GM18909 (cell line): ENCODE measurements at regions not wholly inside any gene's neighbourhood (a gene's known extent, or its start where the extent isn't known, plus 50 kb on each side); places are given as distances from the start of the nearest gene placed in this dataset.

ENCODE experiments used
- ATAC-seq: cut with Tn5 transposase; IDR thresholded peaks from one replicate; pipeline ENCODE4 v1.9.1; 2021; ENCODE audit warnings: mild to moderate bottlenecking; ENCODE audit not compliant: unreplicated experiment, poor library complexity

GRCh38 chr5:133746834-133747233 lies 134.5 kb upstream of the FSTL4 start:
- no peak for ATAC-seq

- no peak for ATAC-seq
Observed at GRCh38 chr5:133744960-133745308, 132.6 kb upstream of the FSTL4 start.

- ATAC-seq, result no peak
Observed at GRCh38 chr5:133744051-133744959, 132.0 kb upstream of the FSTL4 start.

- no peak for ATAC-seq
Observed at GRCh38 chr5:133742431-133742988, 130.2 kb upstream of the FSTL4 start.

DNA sequence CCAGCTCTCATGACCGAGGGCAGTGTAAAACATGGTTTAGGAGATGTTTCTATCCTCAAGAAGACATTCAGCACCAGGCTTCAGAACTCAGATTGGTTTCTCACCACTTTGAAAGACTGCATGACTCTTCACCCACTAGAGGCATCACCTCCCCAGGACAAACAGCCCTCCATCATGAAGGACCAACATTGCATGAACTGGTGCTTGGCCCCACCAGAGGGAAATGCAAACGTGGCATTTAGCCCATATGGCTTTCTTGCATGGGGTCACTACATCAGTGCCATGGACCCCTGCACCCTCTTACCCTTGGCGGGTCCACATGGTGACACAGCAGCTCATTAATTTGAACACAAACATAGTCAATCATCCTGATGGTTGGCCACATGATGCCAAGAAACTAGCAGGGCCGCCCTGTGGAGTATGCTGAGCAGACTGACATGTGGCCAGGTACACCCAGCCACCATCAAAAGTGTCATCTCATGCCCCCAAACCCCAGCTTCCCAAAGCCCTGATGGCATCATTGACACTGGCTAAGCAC lies 129.5 kb upstream of the FSTL4 start:
- ATAC-seq, result no peak

DNA sequence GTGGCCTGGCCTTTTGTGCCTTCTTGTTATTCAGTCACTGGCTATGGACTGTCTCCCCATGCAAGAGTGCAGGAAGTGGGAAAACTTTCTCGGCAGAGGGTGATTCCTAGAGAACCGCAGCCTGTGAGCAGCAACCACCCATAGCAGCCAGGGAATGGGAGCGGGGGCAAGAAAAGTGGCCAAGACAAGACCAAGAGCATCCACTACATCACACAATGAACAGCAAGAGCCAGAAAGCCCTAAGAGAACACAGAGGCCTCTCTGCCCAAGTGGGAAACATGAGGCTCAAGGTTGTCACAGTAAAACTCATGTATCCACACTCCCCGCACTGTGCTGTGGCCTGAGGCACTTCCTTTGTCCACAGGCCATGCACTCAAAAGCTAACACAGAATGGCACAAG lies 129.1 kb upstream of the FSTL4 start:
- ATAC-seq, result no peak

GRCh38 chr5:133739181-133739780 lies 126.9 kb upstream of the FSTL4 start:
- ATAC-seq, result no peak

DNA sequence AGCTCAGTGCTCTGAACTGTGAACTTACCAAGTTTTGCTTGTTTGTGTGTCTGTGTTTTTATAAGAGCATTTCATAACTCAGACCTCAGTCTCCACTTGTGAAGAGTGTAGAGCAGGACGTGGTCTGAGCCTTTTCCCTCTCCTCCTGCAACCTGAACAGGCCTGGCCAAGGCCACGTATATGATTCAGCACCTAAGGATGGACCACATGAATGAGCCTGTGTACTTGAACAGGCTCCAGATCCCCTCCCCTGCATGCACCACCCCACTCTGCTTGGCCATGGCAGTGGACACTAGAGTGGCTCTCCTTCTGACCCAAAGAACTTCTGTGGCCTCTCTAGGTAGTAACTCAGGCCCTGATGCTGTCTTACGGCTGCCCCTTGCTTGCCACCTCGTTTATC lies 125.9 kb upstream of the FSTL4 start:
- ATAC-seq, result no peak

DNA sequence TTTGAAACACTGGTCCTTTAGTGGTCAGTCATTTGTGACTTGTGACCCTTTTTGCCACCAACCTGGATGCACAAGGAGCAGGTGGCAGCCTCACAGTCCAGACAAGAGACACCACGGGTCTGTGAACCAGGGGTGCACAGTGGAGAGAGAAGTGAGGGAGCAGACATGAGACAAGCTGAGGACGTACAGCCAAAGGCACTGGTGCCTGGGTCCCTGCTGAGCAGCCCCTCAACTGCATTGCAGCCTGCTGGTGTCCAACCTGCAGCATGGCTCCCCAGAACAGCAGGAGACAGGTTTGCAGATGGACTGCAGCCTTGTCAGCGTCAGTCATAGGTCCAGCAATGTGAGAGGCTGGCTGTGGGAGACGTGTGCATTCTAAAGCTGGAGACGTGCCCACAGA lies 124.2 kb upstream of the FSTL4 start:
- ATAC-seq, result no peak

GRCh38 chr5:133735346-133735745 lies 123.0 kb upstream of the FSTL4 start:
- no peak for ATAC-seq

DNA sequence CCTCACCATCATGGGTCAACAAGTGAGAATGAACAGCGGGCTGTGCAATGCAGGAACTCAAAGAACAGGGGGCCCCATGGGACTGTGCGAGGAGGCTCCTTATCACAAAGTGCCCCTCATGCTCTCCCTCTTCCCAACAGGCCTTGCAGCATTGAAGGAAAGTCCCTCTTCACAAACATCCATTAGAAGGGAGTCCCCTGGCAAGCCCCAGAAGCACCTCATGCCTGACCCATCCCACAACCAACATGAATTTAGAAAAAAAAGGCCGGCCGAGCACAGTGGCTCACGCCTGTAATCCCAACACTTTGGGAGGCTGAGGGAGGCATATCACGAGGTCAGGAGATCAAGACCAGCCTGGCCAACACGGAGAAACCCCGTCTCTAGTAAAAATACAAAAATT lies 122.6 kb upstream of the FSTL4 start:
- ATAC-seq, result no peak

GRCh38 chr5:133732536-133732935 lies 120.2 kb upstream of the FSTL4 start:
- no peak for ATAC-seq

DNA sequence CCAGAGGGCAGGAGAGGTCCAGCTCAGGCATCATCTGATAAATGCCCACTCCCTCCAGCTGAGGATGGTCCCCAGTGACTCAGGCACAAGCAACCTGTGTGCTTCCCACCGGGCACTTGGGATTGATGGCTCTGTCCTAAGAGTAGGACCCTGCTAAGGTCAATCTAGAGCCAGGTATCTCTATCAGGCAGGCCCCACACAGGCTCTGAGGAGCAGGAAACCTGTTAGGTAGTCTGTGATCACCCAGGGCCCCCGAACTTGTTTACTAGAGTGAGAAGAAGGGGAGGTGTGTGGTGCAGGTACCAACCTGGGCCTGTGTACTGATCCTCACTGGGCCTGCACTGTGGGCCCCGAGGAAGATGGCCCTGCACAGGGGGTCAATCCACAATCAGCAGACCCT lies 119.6 kb upstream of the FSTL4 start:
- no peak for ATAC-seq

- no peak for ATAC-seq
Observed at GRCh38 chr5:133730866-133731265, 118.5 kb upstream of the FSTL4 start.

DNA sequence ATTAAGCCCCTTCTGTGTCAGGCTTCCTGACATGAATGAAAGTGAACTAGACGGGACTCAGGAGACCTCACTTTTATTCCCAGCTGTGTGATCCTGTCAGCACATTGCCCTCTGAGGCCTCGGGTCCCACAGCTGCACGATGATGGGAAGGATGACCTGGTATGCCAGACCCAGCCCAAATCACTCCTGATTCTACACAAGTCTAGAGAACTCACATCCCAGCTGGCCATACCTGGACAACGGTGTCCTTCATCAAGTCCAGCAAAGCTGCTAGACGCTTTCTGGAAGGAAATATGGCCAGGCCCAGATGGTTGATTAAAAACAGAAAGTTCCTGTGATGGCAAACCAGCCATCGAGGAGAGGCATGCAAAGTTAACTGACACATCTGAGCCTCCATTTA lies 118.0 kb upstream of the FSTL4 start:
- no peak for ATAC-seq

- ATAC-seq, result no peak
Observed at GRCh38 chr5:133729800-133730199, 117.5 kb upstream of the FSTL4 start.

DNA sequence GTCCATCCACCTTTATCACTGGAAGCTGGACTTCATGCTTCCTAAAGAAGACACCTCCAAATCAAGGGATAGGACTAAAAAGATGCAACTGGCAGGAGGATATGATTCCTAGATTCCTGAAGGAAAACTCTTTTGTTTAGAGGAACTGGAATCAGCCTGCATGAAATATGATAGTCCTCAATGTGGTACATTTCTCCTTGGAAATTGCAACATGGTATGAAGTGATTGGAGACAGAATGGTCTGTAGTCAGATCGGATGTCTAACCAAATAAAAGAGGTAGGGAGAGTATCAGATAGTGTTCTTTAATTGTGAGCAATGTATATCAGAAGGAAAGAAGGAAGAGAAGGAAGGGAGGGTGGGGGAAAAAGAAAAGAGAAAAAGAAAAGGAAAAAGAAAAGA lies 116.1 kb upstream of the FSTL4 start:
- no peak for ATAC-seq

GRCh38 chr5:133727636-133728035 lies 115.3 kb upstream of the FSTL4 start:
- ATAC-seq, result no peak

DNA sequence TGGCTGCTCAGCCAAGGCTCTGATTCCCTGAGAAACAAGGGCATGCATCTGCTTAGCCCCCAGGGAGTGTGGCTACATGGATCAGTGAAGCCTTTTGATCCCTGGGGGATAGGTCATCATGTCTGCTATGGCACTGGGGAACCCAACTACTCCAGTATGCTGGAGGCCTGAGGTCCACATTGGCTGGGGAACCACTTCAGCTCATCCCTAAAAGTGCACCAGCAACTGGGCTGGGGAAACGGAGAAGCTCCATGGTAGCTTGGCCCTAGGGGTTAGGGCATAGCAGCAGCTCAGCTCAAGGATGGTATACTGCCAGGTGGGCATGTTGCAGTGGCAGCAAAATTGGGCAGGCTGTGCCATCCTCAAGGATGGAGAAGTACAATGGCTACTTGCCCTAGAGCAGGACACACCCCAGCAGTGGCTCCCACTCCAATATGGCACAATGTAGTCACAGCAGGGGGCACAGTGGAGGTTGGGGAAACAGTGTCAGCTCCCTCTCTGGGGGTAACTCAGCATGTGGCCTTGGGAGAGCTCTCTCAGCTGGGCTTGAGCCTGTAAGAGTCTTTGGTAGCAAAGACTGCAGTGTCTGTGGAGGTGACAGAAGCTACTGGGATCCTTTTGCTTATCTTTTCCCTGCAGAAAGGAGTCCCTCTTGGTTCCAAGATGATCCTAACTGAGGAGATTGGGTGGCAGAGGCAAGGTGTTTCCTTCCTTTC lies 111.5 kb upstream of the FSTL4 start:
- no peak for ATAC-seq

DNA sequence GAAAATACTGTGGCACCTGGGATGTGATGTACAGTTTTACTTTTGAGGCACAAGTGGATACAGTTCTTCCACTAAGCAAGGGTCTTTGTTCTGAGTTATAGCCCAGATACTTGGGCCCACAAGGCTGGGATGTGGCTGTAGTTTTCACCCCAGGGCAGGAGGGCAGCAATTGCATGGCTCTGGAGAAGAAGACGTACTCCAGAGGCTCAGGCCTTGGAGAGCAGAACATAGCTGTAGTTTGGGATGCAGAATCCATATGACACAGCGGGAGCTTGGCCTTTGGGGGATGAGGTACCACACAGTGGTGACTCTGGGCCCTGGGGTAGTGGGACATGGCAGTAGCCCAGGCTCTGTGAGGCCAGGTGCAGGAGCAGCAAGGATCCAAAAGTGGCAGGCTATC lies 110.8 kb upstream of the FSTL4 start:
- no peak for ATAC-seq

DNA sequence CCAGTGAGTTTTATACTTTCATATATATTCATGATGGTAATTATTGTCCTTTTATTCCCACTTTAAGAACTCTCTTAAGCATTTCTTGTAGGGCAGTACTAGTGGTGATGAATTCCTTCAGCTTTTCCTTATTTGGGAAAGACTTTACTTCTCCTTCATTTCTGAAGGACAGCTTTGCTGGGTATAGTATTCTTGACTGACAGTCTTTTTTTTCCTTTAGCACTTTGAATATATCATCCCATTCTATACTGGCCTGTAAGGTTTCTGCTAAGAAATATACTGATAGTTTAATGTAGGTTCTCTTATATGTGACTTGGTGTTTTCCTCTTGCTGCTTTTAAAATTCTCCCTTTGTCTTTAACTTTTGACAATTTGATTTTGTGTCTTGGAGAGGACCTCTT lies 109.0 kb upstream of the FSTL4 start:
- no peak for ATAC-seq
